H9 (cell line): ENCODE measurements at regions not wholly inside any gene's neighbourhood (a gene's known extent, or its start where the extent isn't known, plus 50 kb on each side); places are given as distances from the start of the nearest gene placed in this dataset.

Experiments used
- DNase-seq: peaks from one replicate; pipeline ENCODE4 v3.0.0-alpha.2; 2017
- H2AFZ ChIP-seq: one replicate; pipeline ENCODE4 v1.6.1; 2013; ENCODE audit warnings: mild to moderate bottlenecking, low read length, control low read depth, moderate library complexity
- H2AK5ac ChIP-seq: 2 replicates; pipeline ENCODE4 v1.6.1; 2013; ENCODE audit warnings: low read length, control low read depth, mixed read lengths; ENCODE audit not compliant: insufficient read length
- H2BK120ac ChIP-seq: one replicate; pipeline ENCODE4 v1.6.1; 2013; ENCODE audit warnings: low read depth, mild to moderate bottlenecking, low read length, control low read depth, inconsistent platforms; ENCODE audit not compliant: poor library complexity, severe bottlenecking
- H2BK12ac ChIP-seq: 2 replicates; pipeline ENCODE4 v1.6.1; 2013; ENCODE audit warnings: low read length, control low read depth, mixed read lengths, low read depth; ENCODE audit not compliant: insufficient read length
- H2BK15ac ChIP-seq: 2 replicates; pipeline ENCODE4 v1.6.1; 2013; ENCODE audit warnings: low read depth, low read length, control low read depth
- H2BK20ac ChIP-seq: one replicate; pipeline ENCODE4 v1.6.1; 2013; ENCODE audit warnings: low read depth, mild to moderate bottlenecking, low read length, control low read depth, inconsistent platforms; ENCODE audit not compliant: poor library complexity, severe bottlenecking
- H2BK5ac ChIP-seq: 2 replicates; pipeline ENCODE4 v1.6.1; 2013; ENCODE audit warnings: low read length, control low read depth, mixed read lengths; ENCODE audit not compliant: insufficient read length
- H3K14ac ChIP-seq: 2 replicates; pipeline ENCODE4 v1.6.1; 2013; ENCODE audit warnings: low read length, control low read depth; ENCODE audit not compliant: insufficient read depth
- H3K18ac ChIP-seq: 2 replicates; pipeline ENCODE4 v1.6.1; 2013; ENCODE audit warnings: low read depth, mild to moderate bottlenecking, mixed read lengths, low read length, control low read depth; ENCODE audit not compliant: insufficient read length
- H3K23ac ChIP-seq: 2 replicates; pipeline ENCODE4 v1.6.1; 2013; ENCODE audit warnings: low read length, control low read depth, mixed read lengths, low read depth; ENCODE audit not compliant: insufficient read length
- H3K23me2 ChIP-seq: 2 replicates; pipeline ENCODE4 v1.6.1; 2013; ENCODE audit warnings: low read depth, mild to moderate bottlenecking, mixed read lengths, low read length, control low read depth; ENCODE audit not compliant: insufficient read length, poor library complexity, severe bottlenecking
- H3K27ac ChIP-seq: 2 replicates; pipeline ENCODE4 v1.5.1; 2013; ENCODE audit warnings: low read length, control low read depth, mixed read lengths, low read depth; ENCODE audit not compliant: insufficient read length
- H3K27me3 ChIP-seq: 2 replicates; pipeline ENCODE4 v1.6.1; 2013; ENCODE audit warnings: low read length, control low read depth, inconsistent platforms; ENCODE audit not compliant: insufficient read depth
- H3K4ac ChIP-seq: 2 replicates; pipeline ENCODE4 v1.6.1; 2013; ENCODE audit warnings: low read depth, mild to moderate bottlenecking, control low read depth, inconsistent platforms, low read length, moderate library complexity
- H3K4me1 ChIP-seq: 2 replicates; pipeline ENCODE4 v1.6.1; 2013; ENCODE audit warnings: low read length, control low read depth, inconsistent platforms; ENCODE audit not compliant: insufficient read depth
- H3K4me2 ChIP-seq: 2 replicates; pipeline ENCODE4 v1.6.1; 2013; ENCODE audit warnings: low read length, control low read depth, mixed read lengths; ENCODE audit not compliant: insufficient read length, insufficient read depth
- H3K56ac ChIP-seq: 2 replicates; pipeline ENCODE4 v1.6.1; 2013; ENCODE audit warnings: low read depth, mild to moderate bottlenecking, mixed read lengths, low read length, control low read depth; ENCODE audit not compliant: insufficient read length
- H3K79me1 ChIP-seq: 2 replicates; pipeline ENCODE4 v1.6.1; 2013; ENCODE audit warnings: low read depth, mild to moderate bottlenecking, moderate library complexity, low read length, control low read depth, inconsistent platforms; ENCODE audit not compliant: insufficient read depth, poor library complexity, severe bottlenecking
- H3K79me2 ChIP-seq: 2 replicates; pipeline ENCODE4 v1.6.1; 2013; ENCODE audit warnings: low read length, control low read depth, inconsistent platforms; ENCODE audit not compliant: insufficient read depth
- H3K9ac ChIP-seq: 2 replicates; pipeline ENCODE4 v1.6.1; 2013; ENCODE audit warnings: low read length, control low read depth, mixed read lengths; ENCODE audit not compliant: insufficient read length; ENCODE audit errors: extremely low read depth
- H3K9me3 ChIP-seq: one replicate; pipeline ENCODE4 v1.6.1; 2013; ENCODE audit warnings: low read depth, low read length, inconsistent platforms; ENCODE audit not compliant: control insufficient read depth
- H3T11ph ChIP-seq: one replicate; pipeline ENCODE4 v1.6.1; 2013; ENCODE audit warnings: mild to moderate bottlenecking, low read length, control low read depth, inconsistent platforms
- H4K20me1 ChIP-seq: one replicate; pipeline ENCODE4 v1.6.1; 2013; ENCODE audit not compliant: control insufficient read depth, insufficient read length, insufficient read depth
- H4K5ac ChIP-seq: 2 replicates; pipeline ENCODE4 v1.6.1; 2013; ENCODE audit warnings: low read depth, mild to moderate bottlenecking, mixed read lengths, low read length, control low read depth; ENCODE audit not compliant: insufficient read length
- H4K8ac ChIP-seq: replicated peaks from 2 replicates; pipeline ENCODE4 v1.6.1; 2013; ENCODE audit warnings: low read length, control low read depth, mixed read lengths, low read depth; ENCODE audit not compliant: insufficient read length
- H4K91ac ChIP-seq: 2 replicates; pipeline ENCODE4 v1.6.1; 2013; ENCODE audit warnings: low read depth, mild to moderate bottlenecking, moderate library complexity, mixed read lengths, low read length, control low read depth; ENCODE audit not compliant: insufficient read length
- H3K27ac Mint-ChIP-seq, 3 experiments: 2 replicates in 2 of 3; 3 replicates in 1 of 3; pipeline ENCODE4 v1.8.0; 2020 to 2021; ENCODE audit warnings: mixed read lengths in 3 of 3, mild to moderate bottlenecking in 1 of 3, moderate library complexity in 1 of 3
- H3K27me3 Mint-ChIP-seq: 2 replicates; pipeline ENCODE4 v1.8.0; 2021; ENCODE audit warnings: low read depth, mild to moderate bottlenecking, moderate library complexity, mixed read lengths
- H3K36me3 Mint-ChIP-seq, 3 experiments: 2 replicates in 2 of 3; 3 replicates in 1 of 3; pipeline ENCODE4 v1.8.0; 2020 to 2021; ENCODE audit warnings: low read depth in 3 of 3, mixed read lengths in 3 of 3; ENCODE audit not compliant: insufficient read depth in 1 of 3
- H3K4me1 Mint-ChIP-seq, 2 experiments: 2 replicates each; pipeline ENCODE4 v1.8.0; 2020; ENCODE audit warnings: mixed read lengths in 2 of 2
- H3K4me3 Mint-ChIP-seq, 2 experiments: 2 replicates in 1 of 2; 3 replicates in 1 of 2; pipeline ENCODE4 v1.8.0; 2020 to 2021; ENCODE audit warnings: mild to moderate bottlenecking in 2 of 2, mixed read lengths in 2 of 2, moderate library complexity in 1 of 2
- H3K9me3 Mint-ChIP-seq, 2 experiments: 2 replicates in 1 of 2; 3 replicates in 1 of 2; pipeline ENCODE4 v1.8.0; 2020; ENCODE audit warnings: mild to moderate bottlenecking in 2 of 2, mixed read lengths in 2 of 2, moderate library complexity in 1 of 2
- CTCF ChIP-seq: fragments of 200-600 bp; sonication (generic); conservative IDR thresholded peaks from 3 replicates; pipeline ENCODE4 v1.8.0; 2021; ENCODE audit warnings: antibody characterized with exemption, mild to moderate bottlenecking
- WGBS: extraction: QIAGEN DNeasy Blood & Tissue Kit; methylation state at CpG from one replicate; pipeline ENCODE4 v1.1.7; 2013; ENCODE audit warnings: missing lambda C conversion rate, low lambda C conversion rate, mixed read lengths; ENCODE audit not compliant: insufficient read length; ENCODE audit errors: extremely low coverage; 5-methylcytosine and 5-hydroxymethylcytosine counted together

- H3K4me2 ChIP-seq, result no peak overlapping the region
- WGBS, result no CpG with 5 or more reads among the region's 11 CpGs
Observed at GRCh38 chr3:191912616-191913204, 451.7 kb downstream of the PYDC2 start.

More at GRCh38 chr3:191912616-191913204, 451.7 kb downstream of the PYDC2 start:
- no peak overlapping the region for H4K91ac ChIP-seq
- H3K14ac ChIP-seq, result no peak overlapping the region
- H2BK15ac ChIP-seq, result no peak overlapping the region
- no peaks in the 10 kb centered on the region for H3K4me1 ChIP-seq
- H2AK5ac ChIP-seq, result no peak overlapping the region
- no peak overlapping the region for H2BK20ac ChIP-seq
- TF ChIP-seq CTCF, result no peak
- H2BK5ac ChIP-seq, result no peak overlapping the region
- H2BK12ac ChIP-seq, result no peak overlapping the region
- H3K27ac ChIP-seq, result no peak overlapping the region
- Mint-ChIP-seq H3K27ac (peak overlapping the region; percentile 46 to 59 (median 46); a peak in 5 of 7 replicates), H3K36me3 (peaks cover 4 to 35% (median 15%) of the 10 kb centered on the region in 3 experiments; a peak in 5 of 7 replicates), H3K4me3 (no peak overlapping the region), H3K9me3 (peaks cover 5% of the 10 kb centered on the region in 2 experiments; a peak in 4 of 5 replicates), H3K27me3 (no peaks in the 10 kb centered on the region), H3K4me1 (peaks cover 3 to 7% of the 10 kb centered on the region in 2 experiments)
- H3T11ph ChIP-seq, result no peak overlapping the region
- no peak overlapping the region for H2AFZ ChIP-seq
- no peak overlapping the region for H4K5ac ChIP-seq
- no peak overlapping the region for H2BK120ac ChIP-seq
- H4K8ac ChIP-seq, result no peak overlapping the region
- no peak overlapping the region for H3K23ac ChIP-seq
- H3K27me3 ChIP-seq, result no peaks in the 10 kb centered on the region
- H3K79me1 ChIP-seq, result no peaks in the 10 kb centered on the region
- H4K20me1 ChIP-seq, result no peaks in the 10 kb centered on the region
- no peaks in the 10 kb centered on the region for H3K23me2 ChIP-seq
- no peak overlapping the region for H3K9ac ChIP-seq
- H3K79me2 ChIP-seq, result no peaks in the 10 kb centered on the region
- H3K18ac ChIP-seq, result no peak overlapping the region
- no peaks in the 10 kb centered on the region for H3K9me3 ChIP-seq
- no peak for DNase-seq
- H3K56ac ChIP-seq, result no peak overlapping the region
- no peak overlapping the region for H3K4ac ChIP-seq
